Small intestine (tissue), 7 donors: ENCODE measurements at regions not wholly inside any gene's neighbourhood (a gene's known extent, or its start where the extent isn't known, plus 50 kb on each side); places are given as distances from the start of the nearest gene placed in this dataset.
"Not testable (repeated sequence)": the region's sequence is repeated elsewhere in the genome, so short reads cannot be mapped to it uniquely, and the experiment has no call there.

Experiments used
- DNase-seq, 2 donors: peaks; one replicate each; pipeline versions ENCODE4 v3.0.0 to v3.0.0-alpha.2; 2013
- FAIRE-seq: peaks from 2 replicates; lab custom pipeline; 2012; peaks lifted over from hg19 to GRCh38; lab: Jason Lieb, UNC
- H3K27ac ChIP-seq, 3 donors: one replicate each; pipeline ENCODE4 v1.5.1; 2013; ENCODE audit warnings: low read length in 2 of 3, mild to moderate bottlenecking in 2 of 3, control low read depth in 1 of 3, inconsistent platforms in 1 of 3, low read depth in 1 of 3, moderate library complexity in 1 of 3
- H3K27me3 ChIP-seq, 3 donors: one replicate each; pipeline ENCODE4 v1.6.1; 2013; ENCODE audit warnings: low read length in 3 of 3, inconsistent platforms in 1 of 3; ENCODE audit not compliant: control insufficient read depth in 3 of 3, insufficient read depth in 3 of 3
- H3K36me3 ChIP-seq, 3 donors: one replicate each; pipeline ENCODE4 v1.6.1; 2013; ENCODE audit warnings: low read length in 3 of 3, inconsistent platforms in 1 of 3, low read depth in 1 of 3, mild to moderate bottlenecking in 1 of 3, moderate library complexity in 1 of 3; ENCODE audit not compliant: control insufficient read depth in 3 of 3, insufficient read depth in 2 of 3
- H3K4me1 ChIP-seq, 3 donors: one replicate each; pipeline ENCODE4 v1.6.1; 2013; ENCODE audit warnings: low read length in 2 of 3, inconsistent platforms in 1 of 3, low read depth in 1 of 3, mild to moderate bottlenecking in 1 of 3, moderate library complexity in 1 of 3; ENCODE audit not compliant: control insufficient read depth in 3 of 3, insufficient read depth in 2 of 3
- H3K4me3 ChIP-seq, 3 donors: one replicate each; pipeline ENCODE4 v1.5.1; 2013; ENCODE audit warnings: low read length in 3 of 3, control low read depth in 1 of 3, inconsistent platforms in 1 of 3, low read depth in 1 of 3, mild to moderate bottlenecking in 1 of 3, moderate library complexity in 1 of 3
- H3K9me3 ChIP-seq, 2 donors: one replicate each; pipeline ENCODE4 v1.6.1; 2013; ENCODE audit warnings: low read depth in 1 of 2, low read length in 1 of 2; ENCODE audit not compliant: control insufficient read depth in 2 of 2, insufficient read depth in 1 of 2
- WGBS, 3 donors: extraction: QIAGEN DNeasy Blood & Tissue Kit; methylation state at CpG; one replicate each; pipeline ENCODE4 v1.1.7; 2013; 5-methylcytosine and 5-hydroxymethylcytosine counted together
- donor health status: healthy with polysubstance abuse.
- donor health status: control.
- donor health status: control.
- donor health status: Bipolar disorder and iron deficiency.
- donor health status: healthy.

DNA sequence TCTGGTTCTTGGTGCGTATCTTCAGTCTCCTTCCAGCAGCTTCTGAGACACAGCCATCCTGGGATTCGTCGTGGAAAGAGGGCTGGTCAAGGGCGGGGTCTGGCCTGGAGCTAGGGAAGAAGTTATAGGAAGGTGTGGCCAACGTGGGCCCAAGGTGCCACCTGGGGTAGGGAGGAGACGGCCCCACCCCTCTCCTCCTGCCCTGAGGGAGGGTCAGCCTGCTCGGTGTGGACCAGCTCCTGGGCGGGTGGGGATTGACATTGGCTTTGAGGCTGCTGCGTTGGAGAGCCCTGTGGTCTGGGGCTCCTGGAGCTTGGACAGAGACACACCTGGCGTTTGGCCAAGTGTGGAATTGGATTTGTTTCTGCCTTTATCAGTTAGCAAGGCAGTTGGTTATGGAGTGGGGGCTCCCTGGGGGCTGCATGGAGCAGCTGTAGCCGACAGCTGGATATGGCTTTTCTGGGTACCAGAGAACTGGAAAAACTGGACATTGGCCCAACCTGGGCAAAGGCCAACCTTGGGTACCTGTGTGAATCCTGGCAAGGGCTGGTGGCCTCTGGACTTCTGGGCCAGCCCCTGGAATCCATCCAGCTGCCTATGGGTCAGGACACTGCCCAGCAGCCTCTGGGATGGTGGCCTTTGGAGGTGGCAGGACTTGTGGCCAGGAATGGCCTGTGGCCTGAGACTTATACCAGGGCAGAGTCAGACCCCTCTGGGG lies 75.7 kb upstream of the PPP1R26 start:
- DNase-seq (no peak), FAIRE-seq (no peak)
- 32 to 49% (median 32%) methylated on average over 11 of the region's 11 CpGs for WGBS, 3 donors
- Histone ChIP-seq H3K4me1 (no peaks in the 10 kb centered on the region), H3K36me3 (no peaks in the 10 kb centered on the region), H3K9me3 (no peaks in the 10 kb centered on the region), H3K4me3 (no peak overlapping the region), H3K27ac (no peak overlapping the region), H3K27me3 (no peaks in the 10 kb centered on the region)

DNA sequence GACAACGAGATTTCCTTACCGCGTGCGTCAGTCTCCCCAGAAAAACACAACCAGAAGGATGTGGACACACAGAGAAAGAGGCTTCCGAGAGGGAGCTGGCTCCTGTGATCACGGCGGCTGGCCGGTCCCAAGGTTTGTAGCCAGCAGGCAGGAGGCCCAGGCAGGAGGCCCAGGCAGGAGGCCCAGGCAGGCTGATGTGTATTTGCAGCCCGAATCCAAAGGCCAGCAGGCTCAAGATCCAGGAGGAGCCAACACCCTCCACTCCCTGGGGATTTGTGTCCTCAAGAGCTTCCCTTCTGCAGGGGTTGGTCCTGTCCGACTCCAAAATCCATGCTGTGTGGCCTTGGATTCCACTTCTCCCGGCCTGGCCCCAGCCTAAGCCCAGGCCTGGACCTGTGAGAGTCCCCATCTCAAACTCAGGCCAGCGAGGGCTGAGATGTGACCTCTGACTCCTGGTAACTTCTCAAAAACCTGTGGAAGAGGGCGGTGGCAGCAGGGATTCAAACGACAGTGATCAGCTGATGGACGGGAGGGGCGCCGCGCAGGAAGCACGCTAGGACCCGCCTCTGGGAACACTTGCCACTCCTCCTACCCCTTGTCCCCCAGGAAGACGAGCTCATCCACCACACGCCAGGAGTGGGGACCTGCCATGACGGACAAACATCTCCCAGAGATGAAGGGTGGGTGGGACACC lies 75.0 kb upstream of the PPP1R26 start:
- Histone ChIP-seq H3K9me3 (no peaks in the 10 kb centered on the region), H3K27me3 (no peaks in the 10 kb centered on the region), H3K27ac (no peak overlapping the region), H3K4me3 (no peak overlapping the region), H3K4me1 (no peaks in the 10 kb centered on the region), H3K36me3 (no peaks in the 10 kb centered on the region)
- 82 to 84% (median 83%) methylated on average over 23 of the region's 23 CpGs for WGBS, 3 donors
- FAIRE-seq (no peak), DNase-seq (no peak)

DNA sequence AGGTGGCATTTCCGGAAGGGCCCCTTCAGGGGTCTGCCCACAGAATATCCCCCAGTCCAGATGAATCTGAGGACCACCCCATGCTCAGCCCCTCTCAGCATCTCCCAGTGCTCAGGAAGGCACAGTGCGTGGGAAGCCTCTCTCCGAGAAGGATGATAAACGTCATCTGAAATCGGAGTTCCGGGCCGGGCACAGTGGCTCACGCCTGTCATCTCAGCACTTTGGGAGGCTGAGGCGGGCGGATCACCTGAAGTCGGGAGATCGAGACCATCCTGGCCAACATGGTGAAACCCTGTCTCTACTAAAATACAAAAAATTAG lies 74.5 kb upstream of the PPP1R26 start:
- H3K27me3 ChIP-seq, H3K4me3 ChIP-seq, FAIRE-seq, H3K36me3 ChIP-seq, H3K9me3 ChIP-seq, DNase-seq, H3K4me1 ChIP-seq, H3K27ac ChIP-seq: not testable (repeated sequence)
- WGBS, 3 donors = 90 to 96% (median 92%) methylated on average over 12 of the region's 12 CpGs

DNA sequence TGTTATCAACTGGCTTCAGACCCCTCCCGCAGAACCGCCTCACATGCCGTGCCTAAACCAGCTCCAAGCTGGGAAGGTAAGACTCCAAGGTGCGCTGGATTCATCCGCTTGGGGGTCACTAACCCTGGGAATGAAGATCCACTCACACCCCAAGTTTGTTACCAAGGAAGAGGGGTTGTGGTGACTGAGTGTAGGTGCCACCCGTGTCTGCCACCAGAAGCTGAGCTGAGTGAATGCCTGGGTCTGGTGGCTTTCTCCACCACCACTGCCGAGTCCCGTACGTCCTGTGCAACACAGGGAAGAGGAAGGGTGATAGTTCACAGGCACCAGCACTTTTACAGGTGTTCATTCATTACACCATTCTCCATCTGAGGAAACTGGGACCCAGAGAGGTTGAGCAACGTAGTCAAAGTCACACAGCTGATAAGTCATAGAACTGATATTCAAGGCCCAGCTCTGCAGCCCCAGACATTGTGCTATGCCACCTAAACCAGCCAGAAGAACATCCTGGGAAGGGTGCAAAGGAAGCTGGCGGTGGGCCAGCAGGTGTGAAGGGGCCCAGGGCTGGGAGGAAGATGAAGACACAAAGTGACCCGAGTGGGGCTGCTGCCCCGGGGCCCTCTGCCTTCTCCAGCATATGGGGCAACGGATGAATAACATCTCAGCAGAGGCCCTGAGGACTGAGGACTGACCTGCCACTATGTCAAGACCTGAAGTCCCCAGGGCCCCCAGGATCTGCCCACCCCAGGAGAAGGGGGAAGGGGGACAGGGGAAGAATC lies 70.9 kb upstream of the PPP1R26 start:
- no peaks in the 10 kb centered on the region for H3K27me3 ChIP-seq
- 78 to 81% (median 78%) methylated on average over 14 of the region's 14 CpGs for WGBS, 3 donors

DNA sequence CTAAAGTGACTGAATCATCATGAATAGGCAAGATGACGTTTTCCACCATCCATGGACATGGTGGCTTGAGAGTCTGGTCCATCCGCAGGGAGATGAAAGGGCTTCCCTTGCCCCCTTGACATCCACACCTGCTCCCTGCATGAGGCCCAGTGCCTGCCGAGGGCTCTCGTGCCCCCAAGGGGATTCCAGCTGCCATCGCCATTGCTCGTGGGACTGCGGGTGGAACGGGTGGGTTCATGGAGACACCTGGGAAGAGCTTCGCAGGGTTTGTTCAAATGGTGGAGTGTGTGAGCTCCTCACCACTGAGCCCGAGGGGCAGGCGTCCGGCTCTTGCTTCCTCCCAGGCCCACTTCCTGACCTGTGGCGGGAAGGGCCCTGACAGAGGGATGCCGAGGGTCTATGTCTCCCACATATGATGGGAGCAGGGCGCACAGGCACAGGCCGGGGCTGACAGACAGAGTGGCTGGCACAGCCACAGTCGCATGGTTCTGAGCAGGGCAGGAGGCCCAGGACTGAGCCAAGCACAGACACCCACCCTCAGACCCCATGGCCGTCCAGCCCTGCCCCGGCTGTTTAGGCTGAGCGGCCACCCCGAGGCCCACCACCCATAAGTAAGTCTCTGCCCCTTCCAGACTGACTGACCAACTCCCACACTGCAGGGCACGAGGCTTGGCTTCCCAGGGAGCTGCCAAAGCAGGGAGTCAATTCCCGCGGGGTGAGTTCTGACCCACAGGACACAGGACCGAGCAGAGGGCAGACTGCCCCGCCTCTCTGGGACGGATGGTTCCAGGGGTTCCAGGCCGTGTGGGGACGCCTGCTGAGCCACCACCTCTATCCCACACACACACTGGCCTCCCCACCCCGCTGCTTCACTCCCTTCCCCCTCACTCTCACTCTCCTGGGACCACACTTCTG lies 70.0 kb upstream of the PPP1R26 start:
- Histone ChIP-seq H3K27me3 (no peaks in the 10 kb centered on the region), H3K27ac (no peak overlapping the region), H3K4me1 (no peaks in the 10 kb centered on the region), H3K9me3 (no peaks in the 10 kb centered on the region), H3K4me3 (no peak overlapping the region), H3K36me3 (no peaks in the 10 kb centered on the region)
- DNase-seq (no peak), FAIRE-seq (no peak)
- 73 to 79% (median 75%) methylated on average over 25 to 30 of the region's 30 CpGs for WGBS, 3 donors

More for the DNA sequence above, 70.9 kb upstream of the PPP1R26 start:
- H3K36me3 ChIP-seq = no peaks in the 10 kb centered on the region
- no peaks in the 10 kb centered on the region for H3K9me3 ChIP-seq
- H3K4me3 ChIP-seq = no peak overlapping the region
- FAIRE-seq (no peak), DNase-seq (no peak)
- no peaks in the 10 kb centered on the region for H3K4me1 ChIP-seq
- H3K27ac ChIP-seq = no peak overlapping the region

DNA sequence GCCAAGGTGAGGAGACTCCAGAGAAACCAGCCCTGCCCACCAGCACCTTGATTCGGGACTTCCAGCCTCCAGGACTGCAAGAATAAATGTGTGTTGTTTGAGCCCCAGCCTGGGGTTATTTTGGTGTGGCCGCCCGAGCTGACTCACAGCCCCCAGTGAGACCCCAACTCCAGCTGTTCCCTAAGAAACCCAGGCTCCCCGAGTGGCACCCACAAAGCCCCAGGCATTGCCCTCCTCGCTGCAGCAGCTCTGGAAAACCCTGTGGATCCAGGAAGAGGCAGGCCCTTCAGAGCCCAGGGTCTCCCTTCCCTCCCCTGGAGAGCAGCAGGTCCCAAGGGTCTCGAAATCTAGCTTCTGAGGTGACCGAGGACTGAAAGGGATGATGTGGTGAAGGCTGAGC lies 69.2 kb upstream of the PPP1R26 start:
- no peaks in the 10 kb centered on the region for H3K27me3 ChIP-seq
- H3K4me3 ChIP-seq = no peak overlapping the region
- no peaks in the 10 kb centered on the region for H3K9me3 ChIP-seq
- H3K4me1 ChIP-seq = no peaks in the 10 kb centered on the region
- FAIRE-seq (no peak), DNase-seq (no peak)
- 64 to 83% (median 69%) methylated on average over 7 of the region's 7 CpGs for WGBS, 3 donors
- H3K27ac ChIP-seq = no peak overlapping the region
- H3K36me3 ChIP-seq = no peaks in the 10 kb centered on the region

DNA sequence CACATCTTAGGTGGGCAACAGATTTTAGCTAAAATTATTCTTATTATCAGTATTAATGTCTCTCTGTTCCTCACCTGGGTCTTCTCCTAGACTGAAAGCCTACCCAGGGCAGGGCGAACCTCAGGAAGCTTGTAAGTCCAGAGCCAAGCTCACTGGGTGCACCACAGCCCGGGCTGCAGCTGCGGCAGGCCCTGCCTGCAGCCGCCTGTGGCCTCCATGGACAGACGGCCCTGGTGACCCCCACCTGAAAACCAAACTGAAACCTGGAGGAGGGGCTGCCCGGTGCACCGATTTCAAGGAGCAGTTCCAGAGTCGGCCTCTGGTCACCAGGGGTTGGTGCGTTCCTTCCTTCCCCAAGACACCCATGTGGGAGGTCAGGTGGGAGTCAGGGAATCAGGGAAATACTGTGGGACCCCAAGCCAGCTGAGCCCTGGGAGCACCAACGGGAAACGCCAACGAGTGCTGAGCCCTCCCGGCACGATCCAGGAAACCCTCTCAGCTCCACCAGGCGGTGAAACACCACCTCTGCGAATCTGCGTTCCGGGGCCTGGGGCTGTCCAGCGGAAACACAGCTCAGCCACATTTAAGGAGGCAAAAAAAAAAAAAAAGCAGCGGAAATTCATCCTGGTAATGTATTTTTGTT lies 68.6 kb upstream of the PPP1R26 start:
- no peak overlapping the region for H3K4me3 ChIP-seq

More for the DNA sequence above, 68.6 kb upstream of the PPP1R26 start:
- no peak for DNase-seq
- 77 to 81% (median 81%) methylated on average over 20 of the region's 20 CpGs for WGBS, 3 donors
- no peaks in the 10 kb centered on the region for H3K36me3 ChIP-seq
- H3K27ac ChIP-seq = no peak overlapping the region
- no peaks in the 10 kb centered on the region for H3K27me3 ChIP-seq
- H3K9me3 ChIP-seq = no peaks in the 10 kb centered on the region
- no peaks in the 10 kb centered on the region for H3K4me1 ChIP-seq
- FAIRE-seq = no peak
